Loucy (cell line): ENCODE measurements at regions not wholly inside any gene's neighbourhood (a gene's known extent, or its start where the extent isn't known, plus 50 kb on each side); places are given as distances from the start of the nearest gene placed in this dataset.

Experiments used
- CTCF ChIP-seq: fragments of 200-600 bp; sonication (generic); conservative IDR thresholded peaks from 2 replicates; pipeline ENCODE4 v1.5.1; 2014; ENCODE audit warnings: mild to moderate bottlenecking, antibody characterized with exemption, low read length
- EZH2phosphoT487 ChIP-seq: fragments of 200-600 bp; IDR thresholded peaks from 2 replicates; pipeline ENCODE4 v1.6.1; 2018; ENCODE audit warnings: antibody characterized with exemption, mild to moderate bottlenecking, moderate library complexity, borderline replicate concordance

DNA sequence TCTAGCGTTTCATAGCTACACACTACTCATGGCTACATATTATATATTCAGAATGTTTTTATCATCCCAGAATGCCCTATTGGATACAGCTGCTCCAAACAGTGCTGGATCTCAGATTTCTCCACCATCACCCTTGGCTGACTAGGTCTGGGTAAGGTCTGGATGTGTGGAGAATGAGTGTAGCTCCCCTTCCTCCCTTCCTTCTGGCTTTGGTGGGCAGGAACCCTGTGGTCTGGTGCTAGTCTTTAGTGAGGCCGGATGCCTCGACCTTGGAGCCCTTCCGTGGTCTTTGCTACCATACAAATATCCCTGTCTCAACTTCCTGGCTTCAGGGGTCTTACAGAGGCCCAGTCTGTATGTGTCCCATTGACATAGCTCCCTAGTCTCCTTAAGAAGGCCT is 52.1 kb upstream of the KDR start:
- TF ChIP-seq CTCF: no peak
- TF ChIP-seq EZH2phosphoT487: no peak
